HL-60 (cell line): ENCODE measurements at regions not wholly inside any gene's neighbourhood (a gene's known extent, or its start where the extent isn't known, plus 50 kb on each side); places are given as distances from the start of the nearest gene placed in this dataset.

Experiments
- CTCF ChIP-seq: IDR thresholded peaks from one replicate; pipeline ENCODE4 v1.5.1; 2011; ENCODE audit warnings: low read length, control low read depth, inconsistent platforms; ENCODE audit not compliant: insufficient read depth
- GABPA ChIP-seq: IDR thresholded peaks from 2 replicates; pipeline ENCODE4 v1.6.1; 2012; ENCODE audit warnings: low read depth
- POLR2AphosphoS5 ChIP-seq: IDR thresholded peaks from 2 replicates; pipeline ENCODE4 v1.6.1; 2012; ENCODE audit warnings: low read depth
- REST ChIP-seq: IDR thresholded peaks from 2 replicates; pipeline ENCODE4 v1.6.1; 2012; ENCODE audit warnings: low read depth; ENCODE audit not compliant: insufficient replicate concordance

DNA sequence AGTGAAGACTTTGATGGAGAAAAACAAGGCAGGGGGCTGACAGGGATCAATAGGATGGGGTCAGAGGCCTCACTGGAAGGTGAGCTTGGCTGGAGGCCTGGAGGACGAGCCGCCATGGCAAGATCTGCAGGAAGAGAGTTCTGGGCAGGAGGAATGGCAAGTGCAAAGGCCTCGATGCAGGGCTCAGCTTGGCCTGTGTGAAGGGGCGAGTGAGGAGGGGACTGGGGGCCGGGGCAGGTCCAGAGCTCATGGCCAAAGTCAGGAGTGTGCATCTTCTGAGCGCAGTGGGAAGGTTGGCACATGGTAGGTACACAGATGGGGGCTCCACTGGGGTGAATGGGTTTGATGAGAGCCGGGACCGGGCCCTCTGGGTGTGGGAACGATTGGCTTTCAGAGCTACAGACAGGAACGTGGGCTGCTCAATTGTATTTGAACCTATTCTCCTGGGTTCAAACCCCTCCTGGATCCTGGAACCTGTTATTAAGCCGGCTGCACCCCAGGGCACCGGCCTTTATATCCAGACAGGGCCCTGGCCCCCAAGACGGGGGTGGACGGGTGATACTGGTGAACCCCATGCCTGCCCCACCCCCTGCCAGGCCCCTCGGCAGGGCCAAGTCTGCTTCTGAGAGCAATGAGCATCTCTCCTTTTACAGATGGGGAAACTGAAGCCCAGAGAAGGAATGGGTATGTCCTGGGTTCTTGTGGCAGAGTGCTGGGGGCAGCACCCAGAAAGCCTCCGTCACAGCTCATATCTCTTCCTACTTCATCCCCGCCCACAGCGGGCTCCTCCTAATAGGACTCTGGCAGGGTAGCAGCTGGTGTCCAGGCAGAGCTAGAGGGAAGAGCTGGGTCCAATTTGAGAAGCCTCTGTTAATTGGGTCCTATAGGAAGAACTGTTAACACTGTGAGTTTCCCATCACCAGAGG is 106.1 kb downstream of the CEBPB start:
- TF ChIP-seq CTCF (no peak), POLR2AphosphoS5 (no peak), REST (no peak), GABPA (no peak)
